Breast epithelium (tissue), 3 donors: ENCODE measurements at regions not wholly inside any gene's neighbourhood (a gene's known extent, or its start where the extent isn't known, plus 50 kb on each side); places are given as distances from the start of the nearest gene placed in this dataset.
"Not testable (repeated sequence)": the region's sequence is repeated elsewhere in the genome, so short reads cannot be mapped to it uniquely, and the experiment has no call there.

Experiments
- CTCF ChIP-seq, 3 donors: fragments of 450-650 bp; IDR thresholded peaks; one replicate each; pipeline ENCODE4 v1.5.1; 2016 to 2017; ENCODE audit warnings: antibody characterized with exemption in 3 of 3, mild to moderate bottlenecking in 3 of 3, moderate library complexity in 3 of 3
- POLR2AphosphoS5 ChIP-seq, 3 donors: sonication (generic); formaldehyde crosslinking; IDR thresholded peaks; one replicate each; pipeline ENCODE4 v1.6.1; 2017; ENCODE audit warnings: antibody characterized with exemption in 3 of 3

GRCh38 chr13:30525212-30525611 is 59.5 kb upstream of the HMGB1 start:
- TF ChIP-seq POLR2AphosphoS5, CTCF (IDR thresholded peaks at IDR 0.05): not testable (repeated sequence)
